NCI-H524 treated with DMSO at 0.1 percent for 48 hours (cell line): ENCODE measurements at regions not wholly inside any gene's neighbourhood (a gene's known extent, or its start where the extent isn't known, plus 50 kb on each side); places are given as distances from the start of the nearest gene placed in this dataset.
"Not testable (repeated sequence)": the region's sequence is repeated elsewhere in the genome, so short reads cannot be mapped to it uniquely, and the experiment has no call there.

Experiments used
- DNase-seq: peaks from one replicate; lab custom pipeline; 2025; lab: John Stamatoyannopoulos, UW

- no peak for DNase-seq
These were observed 975.5 kb downstream of the OLFM4 start for GRCh38 chr13:54004026-54004699.

GRCh38 chr13:54016542-54016941 is 987.9 kb downstream of the OLFM4 start:
- no peak for DNase-seq

GRCh38 chr13:54018485-54018884 is 989.9 kb downstream of the OLFM4 start:
- DNase-seq = no peak

GRCh38 chr13:54029226-54029625 is 1000.6 kb downstream of the OLFM4 start:
- no peak for DNase-seq

GRCh38 chr13:54029720-54030119 is 1001.1 kb downstream of the OLFM4 start:
- no peak for DNase-seq

- no peak for DNase-seq
These were observed 1004.8 kb downstream of the OLFM4 start for GRCh38 chr13:54033323-54033861.

- DNase-seq = no peak
These were observed 1005.4 kb downstream of the OLFM4 start for GRCh38 chr13:54034047-54034446.

GRCh38 chr13:54057416-54057815 is 1028.8 kb downstream of the OLFM4 start:
- DNase-seq = not testable (repeated sequence)

GRCh38 chr13:54069958-54070357 is 1041.3 kb downstream of the OLFM4 start:
- DNase-seq = not testable (repeated sequence)

GRCh38 chr13:54077569-54077968 is 1049.0 kb downstream of the OLFM4 start:
- DNase-seq = no peak

- no peak for DNase-seq
These were observed 1049.8 kb downstream of the OLFM4 start for GRCh38 chr13:54078271-54078870.

- not testable (repeated sequence) for DNase-seq
These were observed 1053.7 kb downstream of the OLFM4 start for GRCh38 chr13:54082309-54082708.

GRCh38 chr13:54091884-54092283 is 1063.3 kb downstream of the OLFM4 start:
- no peak for DNase-seq

GRCh38 chr13:54092686-54093085 is 1064.1 kb downstream of the OLFM4 start:
- no peak for DNase-seq

- DNase-seq = peak; percentile 3
These were observed 1082.0 kb downstream of the OLFM4 start for GRCh38 chr13:54110597-54110996.

GRCh38 chr13:54124700-54125099 is 1096.1 kb downstream of the OLFM4 start:
- no peak for DNase-seq

GRCh38 chr13:54130931-54131330 is 1102.3 kb downstream of the OLFM4 start:
- DNase-seq = not testable (repeated sequence)

GRCh38 chr13:54131433-54131832 is 1102.8 kb downstream of the OLFM4 start:
- DNase-seq = not testable (repeated sequence)

- DNase-seq = not testable (repeated sequence)
These were observed 1103.5 kb downstream of the OLFM4 start for GRCh38 chr13:54132127-54132526.

- DNase-seq = not testable (repeated sequence)
These were observed 1104.1 kb downstream of the OLFM4 start for GRCh38 chr13:54132720-54133119.

GRCh38 chr13:54133746-54134145 is 1105.1 kb downstream of the OLFM4 start:
- DNase-seq = no peak

- no peak for DNase-seq
These were observed 1116.2 kb downstream of the OLFM4 start for GRCh38 chr13:54144828-54145227.

- no peak for DNase-seq
These were observed 1122.2 kb downstream of the OLFM4 start for GRCh38 chr13:54150851-54151250.

GRCh38 chr13:54162069-54162468 is 1133.5 kb downstream of the OLFM4 start:
- DNase-seq = no peak
